GM21360 (cell line): ENCODE measurements at regions not wholly inside any gene's neighbourhood (a gene's known extent, or its start where the extent isn't known, plus 50 kb on each side); places are given as distances from the start of the nearest gene placed in this dataset.

Experiments
- ATAC-seq: cut with Tn5 transposase; IDR thresholded peaks from one replicate; pipeline ENCODE4 v1.9.1; 2021; ENCODE audit warnings: mild to moderate bottlenecking, moderate library complexity; ENCODE audit not compliant: unreplicated experiment

- ATAC-seq, result no peak
Measured at GRCh38 chr7:131235489-131236317, 92.0 kb upstream of the MKLN1 start.

- ATAC-seq, result no peak
Measured at GRCh38 chr7:131236318-131236672, 91.4 kb upstream of the MKLN1 start.

DNA sequence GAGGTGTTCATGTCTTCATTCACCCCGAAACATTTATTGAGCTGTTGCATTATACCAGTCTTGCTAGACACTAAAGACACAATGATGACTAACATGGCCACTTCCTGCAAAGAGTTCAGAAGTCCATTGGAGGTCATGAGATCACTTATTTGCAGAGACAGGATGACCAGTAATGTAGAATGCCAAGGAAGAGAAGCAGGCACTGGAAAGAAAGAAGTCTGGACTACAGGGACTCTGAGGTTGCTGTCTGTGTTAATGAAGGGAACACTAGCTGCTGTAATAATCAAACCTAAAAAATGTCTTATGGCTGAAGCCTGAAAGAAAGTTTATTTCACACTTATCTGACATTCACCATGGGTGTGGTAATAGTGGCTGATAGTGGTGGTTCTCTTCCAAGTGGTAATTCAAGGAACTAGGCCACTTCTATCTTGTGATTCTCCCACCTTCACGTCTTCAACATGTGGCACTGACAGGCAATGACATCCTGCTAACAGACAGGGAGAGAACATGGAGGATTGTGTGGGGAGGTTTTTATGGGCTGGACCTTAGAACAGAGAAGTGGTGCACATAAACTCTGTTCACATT lies 89.2 kb upstream of the MKLN1 start:
- no peak for ATAC-seq

DNA sequence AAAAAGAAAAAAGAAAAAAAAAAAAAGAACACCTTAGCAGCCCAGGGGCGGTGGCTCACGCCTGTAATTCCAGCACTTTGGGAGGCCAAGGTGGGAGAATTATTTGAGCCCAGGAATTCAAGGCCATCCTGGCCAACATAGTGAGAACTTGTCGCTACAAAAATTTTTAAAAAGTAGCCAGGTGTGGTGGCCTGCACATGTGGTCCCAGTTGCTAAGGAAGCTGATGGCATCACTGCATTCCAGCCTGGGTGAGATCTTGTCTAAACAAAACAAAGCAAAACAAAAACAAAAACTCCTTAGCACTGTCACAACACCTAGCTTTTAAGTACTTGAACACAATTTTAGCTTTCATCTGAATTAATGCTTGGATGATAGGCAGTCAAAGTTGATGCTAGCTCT lies 86.3 kb upstream of the MKLN1 start:
- ATAC-seq, result no peak

DNA sequence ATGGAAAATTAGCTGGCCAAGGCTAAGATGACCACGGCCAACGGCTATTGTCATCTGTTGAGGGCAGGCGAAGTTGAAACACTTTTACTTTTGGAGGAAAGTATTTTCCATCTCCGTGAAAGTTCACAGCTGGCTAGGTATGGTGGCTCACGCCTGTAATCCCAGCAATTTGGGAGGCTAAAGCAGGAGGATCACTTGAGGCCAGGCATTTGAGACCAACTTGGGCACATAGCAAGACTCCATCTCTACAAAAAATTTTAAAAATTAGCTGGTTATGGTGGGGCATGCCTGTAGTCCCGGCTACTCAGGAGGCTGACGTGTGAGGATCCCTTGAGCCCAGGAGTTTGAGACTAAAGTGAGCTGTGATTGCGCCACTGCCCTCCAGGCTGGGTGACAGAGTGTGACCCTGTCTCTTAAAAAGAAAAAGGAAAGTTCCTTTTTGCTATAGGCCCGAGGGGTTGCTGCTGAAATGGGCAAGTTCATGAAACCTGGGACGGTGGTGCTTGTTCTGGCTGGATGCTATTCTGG lies 85.5 kb upstream of the MKLN1 start:
- ATAC-seq, result no peak

- ATAC-seq, result no peak
Measured at GRCh38 chr7:131244259-131244852, 83.3 kb upstream of the MKLN1 start.

DNA sequence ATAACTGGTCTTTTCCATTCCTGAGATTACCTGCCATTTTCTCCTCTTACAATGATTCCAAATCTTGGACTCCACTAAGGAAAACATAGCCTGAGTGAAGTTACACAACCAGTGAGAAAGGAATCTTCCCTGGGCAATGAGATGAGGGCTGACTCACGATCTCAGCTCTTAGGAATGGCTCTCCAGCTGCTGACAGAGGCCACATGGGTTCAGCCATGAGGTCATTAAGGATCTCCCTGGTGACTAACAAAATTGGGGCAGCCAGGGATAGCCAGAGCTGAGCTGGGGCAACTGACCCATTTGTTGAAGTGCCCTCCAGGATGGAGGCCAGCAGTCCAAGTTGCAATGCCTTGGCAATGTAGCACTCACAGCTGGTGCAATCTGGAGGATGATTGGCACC lies 78.7 kb upstream of the MKLN1 start:
- no peak for ATAC-seq

- no peak for ATAC-seq
Measured at GRCh38 chr7:131249483-131249882, 78.2 kb upstream of the MKLN1 start.

DNA sequence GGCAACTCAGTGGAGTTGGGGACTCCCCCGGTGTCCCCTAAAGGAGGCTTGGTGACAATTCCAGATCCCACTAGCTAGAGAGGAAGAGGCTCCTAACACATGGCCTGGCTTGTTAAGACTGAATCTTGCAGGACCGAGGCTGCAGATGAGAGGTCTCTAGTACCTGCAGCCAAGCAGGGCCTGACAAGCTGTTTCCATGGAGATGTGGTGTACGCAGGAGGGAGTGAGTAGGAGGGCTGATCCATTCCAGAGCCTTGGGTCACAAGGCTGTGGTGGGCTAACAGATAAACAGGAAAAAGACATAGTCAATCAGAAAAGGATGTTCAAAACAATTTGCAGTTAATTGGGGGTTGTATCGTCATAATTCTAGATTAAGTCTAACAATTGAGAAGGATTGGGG lies 77.3 kb upstream of the MKLN1 start:
- ATAC-seq, result no peak

DNA sequence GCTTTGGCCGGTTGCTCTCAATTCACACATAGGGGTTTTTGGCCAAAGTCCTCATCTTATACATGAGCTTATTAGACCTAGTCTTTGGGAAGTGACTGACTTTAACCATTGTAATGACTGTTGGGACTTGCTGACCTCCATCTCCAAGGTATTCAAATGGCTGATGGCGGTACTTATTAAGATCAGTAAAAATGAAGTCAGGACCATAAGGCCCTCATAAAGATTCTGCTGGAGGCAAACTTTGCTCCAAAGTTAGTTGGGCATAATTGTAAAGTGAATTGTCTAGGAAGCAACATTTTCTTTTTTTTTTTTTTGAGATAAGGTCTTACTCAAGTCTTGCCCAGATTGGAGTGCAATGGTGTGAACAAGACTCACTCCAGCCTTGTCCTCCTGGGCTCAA lies 76.3 kb upstream of the MKLN1 start:
- no peak for ATAC-seq

DNA sequence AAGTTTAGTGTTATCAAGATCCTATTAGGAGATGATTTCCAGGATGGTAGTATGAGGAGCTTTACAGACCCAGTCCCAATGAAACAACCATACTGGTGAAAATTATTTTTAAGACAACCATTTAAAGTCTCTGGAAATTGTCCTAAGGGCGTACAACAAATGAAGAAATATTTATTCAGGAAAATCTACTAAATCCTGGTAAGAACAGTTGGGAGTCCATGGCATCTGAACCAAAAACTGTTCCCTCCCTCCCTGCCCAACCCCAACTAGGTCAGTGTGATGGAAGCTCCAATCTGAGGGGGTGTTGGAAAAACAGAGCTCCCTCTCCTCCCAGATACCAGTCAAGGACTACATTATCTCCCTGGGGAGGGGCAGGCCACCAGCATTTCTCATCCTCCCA lies 74.7 kb upstream of the MKLN1 start:
- ATAC-seq, result no peak

DNA sequence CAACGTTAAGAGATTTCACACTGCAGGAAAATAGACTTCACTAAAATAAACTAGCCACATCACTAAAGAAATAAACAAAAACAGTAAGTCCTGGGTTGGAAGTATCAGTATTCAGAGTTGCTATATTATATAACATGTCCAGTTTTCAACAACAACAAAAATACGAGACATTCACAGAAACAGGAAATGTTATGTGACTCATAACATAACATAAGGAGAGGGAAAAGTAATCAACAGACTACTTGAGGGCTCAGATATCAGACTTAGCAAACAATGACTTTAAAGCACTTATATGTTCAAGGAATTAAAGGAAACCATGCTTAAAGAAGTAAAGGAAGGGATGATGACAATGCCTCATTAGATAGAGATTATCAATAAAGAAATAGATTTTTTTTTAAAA lies 73.5 kb upstream of the MKLN1 start:
- no peak for ATAC-seq

GRCh38 chr7:131255242-131255641 lies 72.4 kb upstream of the MKLN1 start:
- no peak for ATAC-seq

GRCh38 chr7:131261476-131261994 lies 66.1 kb upstream of the MKLN1 start:
- ATAC-seq, result no peak

GRCh38 chr7:131265227-131265626 lies 62.4 kb upstream of the MKLN1 start:
- no peak for ATAC-seq

DNA sequence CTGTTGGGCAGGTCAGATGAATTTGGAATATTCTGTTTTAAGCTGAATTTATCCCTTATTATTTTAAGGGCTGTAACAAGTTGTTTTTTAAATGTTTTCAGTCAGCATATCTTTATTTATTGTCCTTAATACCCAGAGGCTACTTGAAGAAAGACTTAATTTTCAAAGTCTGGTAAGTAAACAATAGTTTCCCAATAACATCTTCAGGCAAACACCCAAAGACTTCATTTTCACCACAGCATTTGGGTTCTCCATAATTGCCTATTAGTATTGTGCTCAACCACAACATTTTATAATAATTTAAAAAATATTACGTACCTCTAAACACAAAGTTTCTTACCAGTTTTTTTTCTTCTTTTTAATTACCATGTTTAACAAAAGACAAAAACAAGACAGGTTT lies 60.0 kb upstream of the MKLN1 start:
- no peak for ATAC-seq

DNA sequence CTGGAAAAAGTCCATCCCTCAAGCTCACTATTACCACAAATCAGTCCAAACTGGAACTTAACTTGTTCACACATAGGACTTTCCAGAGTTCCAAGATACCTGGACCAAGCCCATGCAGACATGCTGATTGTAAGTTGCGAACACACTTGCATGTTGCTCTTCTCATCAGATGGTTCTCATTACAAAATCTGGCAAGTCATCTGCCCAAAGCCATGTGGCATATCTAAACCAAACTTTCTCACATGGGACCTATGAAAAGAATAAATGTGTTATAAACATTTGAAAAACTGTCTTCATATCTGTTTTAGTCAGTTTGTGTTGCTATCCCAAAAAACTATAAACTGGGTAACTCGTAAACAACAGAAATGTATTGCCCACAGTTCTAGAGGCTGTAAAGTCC lies 58.8 kb upstream of the MKLN1 start:
- ATAC-seq, result no peak

DNA sequence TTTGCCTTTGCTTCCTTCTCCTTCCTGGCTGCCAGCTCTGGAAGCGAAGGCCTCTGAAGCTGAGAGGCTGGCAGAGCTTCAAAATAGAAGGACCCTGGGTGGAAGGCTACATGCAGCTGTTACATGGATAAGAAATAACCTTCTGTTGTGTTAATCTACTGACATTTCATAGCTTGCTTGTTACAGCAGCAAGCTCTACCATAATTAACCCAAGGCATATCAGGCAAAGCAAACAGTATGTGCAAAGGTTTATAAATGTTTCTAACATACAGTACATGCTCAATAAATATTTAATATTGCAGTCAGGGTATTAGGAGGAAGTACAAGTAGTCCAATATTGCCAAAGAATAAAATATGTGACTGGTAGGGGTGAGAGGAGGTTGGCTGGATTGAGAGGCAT lies 55.6 kb upstream of the MKLN1 start:
- no peak for ATAC-seq

- ATAC-seq, result no peak
Measured at GRCh38 chr7:131274986-131275385, 52.7 kb upstream of the MKLN1 start.

DNA sequence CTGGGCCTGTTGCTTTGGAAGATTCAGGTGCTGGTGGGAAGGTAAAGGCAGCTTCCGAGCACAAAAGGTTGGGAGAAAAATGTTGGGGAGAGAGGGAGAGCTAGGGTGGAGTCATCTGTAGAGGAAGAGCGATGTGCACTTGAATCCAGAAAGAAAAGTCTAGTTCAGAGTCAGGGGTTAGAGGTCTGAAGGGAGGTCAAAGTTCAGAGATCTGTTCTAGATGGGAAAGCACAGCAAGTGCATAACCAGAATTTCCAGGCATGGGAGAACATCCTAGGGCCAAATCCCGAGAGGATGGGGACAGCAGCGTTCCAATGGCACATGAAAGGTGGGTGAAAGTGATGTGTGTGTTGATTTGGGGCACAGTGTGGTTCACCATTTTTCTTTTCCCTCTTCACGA lies 51.5 kb upstream of the MKLN1 start:
- ATAC-seq, result no peak

DNA sequence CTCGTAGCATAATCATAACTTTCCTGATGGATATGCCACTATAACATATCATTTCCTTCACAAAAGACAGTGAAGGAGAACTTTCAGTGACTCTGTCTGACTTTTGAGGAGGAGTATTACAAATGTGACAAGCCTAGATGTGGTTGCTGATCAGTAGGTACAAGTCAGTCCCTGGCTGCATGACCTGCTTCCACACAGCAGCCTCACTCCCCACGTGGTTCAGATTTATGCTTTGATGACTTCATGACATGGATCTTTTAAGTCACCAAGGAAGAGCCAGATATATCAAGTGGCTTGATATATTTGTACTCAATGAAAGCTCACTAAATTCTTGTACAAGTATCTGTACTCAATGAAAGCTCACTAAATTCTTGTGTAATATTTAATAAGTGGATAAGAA lies 50.9 kb upstream of the MKLN1 start:
- ATAC-seq, result no peak
